HL-60 (cell line): ENCODE measurements at regions not wholly inside any gene's neighbourhood (a gene's known extent, or its start where the extent isn't known, plus 50 kb on each side); places are given as distances from the start of the nearest gene placed in this dataset.

ENCODE experiments used
- DNase-seq, 2 experiments: peaks; one replicate each; pipeline ENCODE4 v3.0.0-alpha.2; 2010 to 2020; ENCODE audit warnings: low read depth in 1 of 2, low spot score in 1 of 2
- H3K27ac ChIP-seq: fragments of 250-450 bp; sonication (Bioruptor Pico); replicated peaks from 2 replicates; pipeline ENCODE4 v1.5.1; 2020; ENCODE audit warnings: mild to moderate bottlenecking, moderate library complexity
- H3K27me3 ChIP-seq: fragments of 250-450 bp; sonication (Bioruptor Pico); 2 replicates; pipeline ENCODE4 v1.5.1; 2021; ENCODE audit warnings: mild to moderate bottlenecking, moderate library complexity; ENCODE audit not compliant: insufficient read depth, poor library complexity, severe bottlenecking
- H3K4me3 ChIP-seq: replicated peaks from 2 replicates; pipeline ENCODE4 v1.5.1; 2011; ENCODE audit warnings: mild to moderate bottlenecking, control low read depth, low read length; ENCODE audit not compliant: insufficient read depth
- CTCF ChIP-seq: IDR thresholded peaks from one replicate; pipeline ENCODE4 v1.5.1; 2011; ENCODE audit warnings: low read length, control low read depth, inconsistent platforms; ENCODE audit not compliant: insufficient read depth
- GABPA ChIP-seq: IDR thresholded peaks from 2 replicates; pipeline ENCODE4 v1.6.1; 2012; ENCODE audit warnings: low read depth
- POLR2AphosphoS5 ChIP-seq: IDR thresholded peaks from 2 replicates; pipeline ENCODE4 v1.6.1; 2012; ENCODE audit warnings: low read depth
- REST ChIP-seq: IDR thresholded peaks from 2 replicates; pipeline ENCODE4 v1.6.1; 2012; ENCODE audit warnings: low read depth; ENCODE audit not compliant: insufficient replicate concordance
- SPI1 ChIP-seq: IDR thresholded peaks from 2 replicates; pipeline ENCODE4 v1.6.1; 2012; ENCODE audit warnings: low read depth, mild to moderate bottlenecking, borderline replicate concordance

DNA sequence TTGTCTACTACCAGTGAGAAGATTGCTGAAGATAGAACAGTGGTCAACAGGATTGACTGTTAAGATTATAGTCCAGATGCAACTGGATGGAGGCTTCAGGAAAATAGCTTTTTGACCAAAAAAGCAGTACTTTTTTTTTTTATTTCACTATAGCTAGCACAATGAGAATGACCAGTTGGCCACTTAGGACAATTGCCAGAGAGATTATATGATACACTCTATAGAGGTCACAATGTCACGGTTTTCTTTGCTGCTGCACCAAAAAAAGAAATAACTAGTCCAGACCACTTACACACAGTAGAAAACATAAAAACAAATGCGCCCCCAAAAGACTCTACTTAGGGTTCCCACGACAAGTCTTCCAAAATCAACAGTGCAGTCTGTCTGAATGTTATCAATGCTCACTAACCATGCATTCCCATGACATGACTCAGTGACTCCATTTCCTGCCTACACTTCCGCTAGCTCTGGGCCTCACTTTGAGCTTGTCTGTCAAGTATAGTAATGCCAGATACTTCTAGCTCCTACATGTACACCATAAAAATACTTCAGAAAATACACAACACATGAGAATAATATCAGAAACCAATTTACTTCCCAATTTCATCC, 209.1 kb upstream of the STARD13 start:
- H3K4me3 ChIP-seq: no peak overlapping the region
- no peak for TF ChIP-seq GABPA
- no peak for TF ChIP-seq SPI1
- no peak for TF ChIP-seq CTCF
- TF ChIP-seq REST: no peak
- TF ChIP-seq POLR2AphosphoS5: no peak
- H3K27ac ChIP-seq: no peak overlapping the region
- no peaks in the 10 kb centered on the region for H3K27me3 ChIP-seq
- no peak for DNase-seq

DNA sequence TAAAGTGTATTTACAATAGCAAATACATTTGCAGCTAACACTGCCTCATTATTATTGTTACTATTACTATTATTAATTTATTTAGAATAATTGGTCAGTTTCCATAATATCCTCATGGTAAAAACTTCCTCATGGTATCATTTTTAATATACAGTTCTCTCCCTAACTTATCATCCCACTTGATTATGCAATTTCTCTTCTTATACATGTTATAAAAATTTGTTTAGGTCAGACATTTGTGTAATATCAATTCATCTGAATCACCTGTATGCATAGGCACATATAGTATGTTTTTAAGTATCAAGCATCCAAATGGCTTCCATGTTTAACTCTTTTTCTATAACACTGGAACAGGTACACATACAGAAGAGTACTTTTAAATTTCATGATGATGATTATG, 210.8 kb upstream of the STARD13 start:
- H3K4me3 ChIP-seq: no peak overlapping the region
- H3K27ac ChIP-seq: no peak overlapping the region
- H3K27me3 ChIP-seq: no peaks in the 10 kb centered on the region
- TF ChIP-seq GABPA: no peak
- no peak for TF ChIP-seq SPI1
- TF ChIP-seq POLR2AphosphoS5: no peak
- TF ChIP-seq CTCF: no peak
- TF ChIP-seq REST: no peak
- no peak for DNase-seq

- Histone ChIP-seq H3K4me3 (no peak overlapping the region), H3K27me3 (no peaks in the 10 kb centered on the region), H3K27ac (no peak overlapping the region)
- no peak for TF ChIP-seq POLR2AphosphoS5
- TF ChIP-seq REST: no peak
- no peak for TF ChIP-seq GABPA
- TF ChIP-seq SPI1: no peak
- TF ChIP-seq CTCF: no peak
- DNase-seq: no peak
These were observed 211.7 kb upstream of the STARD13 start for GRCh38 chr13:33497146-33497845.
